PC-9 (cell line): ENCODE measurements at regions not wholly inside any gene's neighbourhood (a gene's known extent, or its start where the extent isn't known, plus 50 kb on each side); places are given as distances from the start of the nearest gene placed in this dataset.

ENCODE experiments used
- BruUV-seq: library from RNA; stranded (reverse); fragments of 400-500 nt; replicated peaks from 2 replicates; lab custom pipeline; 2021; lab: Mats Ljungman, UMichigan
- CTCF ChIA-PET: fragments of 300-600 bp; sonication (Branson Sonifier 250); formaldehyde crosslinking; loops from one replicate; lab custom pipeline; 2022; ENCODE audit warnings: antibody characterized with exemption; lab: Charles Lee
- POLR2A ChIA-PET: fragments of 300-600 bp; sonication (Branson Sonifier 250); formaldehyde crosslinking; loops from one replicate; lab custom pipeline; 2022; ENCODE audit warnings: antibody characterized with exemption; ENCODE audit not compliant: unreplicated experiment; lab: Charles Lee
- DNase-seq, 2 experiments: peaks; one replicate each; pipeline versions ENCODE4 v3.0.0 to v3.0.0-alpha.2; 2015 to 2022; ENCODE audit warnings: mixed read lengths in 1 of 2
- H2AFZ ChIP-seq: fragments of 200-600 bp; sonication (generic); 2 replicates; pipeline ENCODE4 v1.8.1; 2017; ENCODE audit warnings: antibody characterized with exemption
- H3F3A ChIP-seq: fragments of 200-600 bp; sonication (generic); 2 replicates; pipeline ENCODE4 v1.8.1; 2017; ENCODE audit warnings: antibody characterized with exemption, mild to moderate bottlenecking, low read depth; ENCODE audit not compliant: insufficient read depth
- H3K27ac ChIP-seq: fragments of 200-600 bp; sonication (generic); 2 replicates; pipeline ENCODE4 v1.6.1; 2016; ENCODE audit warnings: mixed run types
- H3K27me3 ChIP-seq: fragments of 200-600 bp; sonication (generic); 2 replicates; pipeline ENCODE4 v1.6.1; 2016; ENCODE audit warnings: low read depth, mixed run types; ENCODE audit not compliant: insufficient read depth
- H3K36me3 ChIP-seq: fragments of 200-600 bp; sonication (generic); 2 replicates; pipeline ENCODE4 v1.6.1; 2016; ENCODE audit warnings: low read depth, mixed run types
- H3K4me1 ChIP-seq: fragments of 200-600 bp; sonication (generic); replicated peaks from 2 replicates; pipeline ENCODE4 v1.6.1; 2016; ENCODE audit warnings: mixed run types; ENCODE audit not compliant: insufficient read depth
- H3K4me2 ChIP-seq: fragments of 200-600 bp; sonication (generic); 2 replicates; pipeline ENCODE4 v1.6.1; 2017; ENCODE audit warnings: mixed run types
- H3K4me3 ChIP-seq: fragments of 200-600 bp; sonication (generic); 2 replicates; pipeline ENCODE4 v1.6.1; 2016; ENCODE audit warnings: mixed run types
- H3K79me2 ChIP-seq: fragments of 200-600 bp; sonication (generic); 2 replicates; pipeline ENCODE4 v1.6.1; 2017; ENCODE audit warnings: low read depth, mixed run types
- H3K9me2 ChIP-seq: fragments of 200-600 bp; sonication (generic); 2 replicates; pipeline ENCODE4 v1.8.1; 2017; ENCODE audit warnings: mild to moderate bottlenecking; ENCODE audit not compliant: insufficient read depth
- H3K9me3 ChIP-seq: fragments of 200-600 bp; sonication (generic); 2 replicates; pipeline ENCODE4 v1.8.1; 2016; ENCODE audit warnings: low read depth; ENCODE audit not compliant: insufficient read depth
- H4K20me1 ChIP-seq: fragments of 200-600 bp; sonication (generic); 2 replicates; pipeline ENCODE4 v1.8.1; 2017; ENCODE audit not compliant: insufficient read depth
- CTCF ChIP-seq: fragments of 200-600 bp; sonication (generic); conservative IDR thresholded peaks from 2 replicates; pipeline ENCODE4 v1.6.1; 2017; ENCODE audit warnings: mixed run types, antibody characterized with exemption, mild to moderate bottlenecking, moderate library complexity
- EZH2 ChIP-seq: fragments of 200-600 bp; sonication (generic); IDR thresholded peaks from 2 replicates; pipeline ENCODE4 v1.8.0; 2017; ENCODE audit warnings: antibody characterized with exemption, low read depth
- intact Hi-C: fragments of 100-400 bp; cut with micrococcal nuclease; formaldehyde crosslinking; loops from one replicate; pipeline ENCODE4 v1.10.0; 2022; ENCODE audit not compliant: unreplicated experiment

GRCh38 chr14:98133806-98134205, 1138.2 kb downstream of the BCL11B start:
- Histone ChIP-seq H3K27me3 (0 out of 2 replicates have a peak, but pooled peaks cover 4% of the 10 kb centered on the region), H4K20me1 (no peaks in the 10 kb centered on the region), H3F3A (no peaks in the 10 kb centered on the region), H3K79me2 (no peaks in the 10 kb centered on the region), H2AFZ (no peak overlapping the region), H3K9me2 (no peaks in the 10 kb centered on the region), H3K4me2 (no peak overlapping the region), H3K36me3 (no peaks in the 10 kb centered on the region), H3K4me3 (no peak overlapping the region), H3K27ac (no peak overlapping the region), H3K4me1 (no peaks in the 10 kb centered on the region), H3K9me3 (no peaks in the 10 kb centered on the region)
- DNase-seq: no peak
- TF ChIP-seq EZH2 (no peak), CTCF (no peak)
- ChIA-PET CTCF (no interaction called here), POLR2A (no interaction called here)
- intact Hi-C loops: no loop called here
- BruUV-seq: no TSS peak

DNA sequence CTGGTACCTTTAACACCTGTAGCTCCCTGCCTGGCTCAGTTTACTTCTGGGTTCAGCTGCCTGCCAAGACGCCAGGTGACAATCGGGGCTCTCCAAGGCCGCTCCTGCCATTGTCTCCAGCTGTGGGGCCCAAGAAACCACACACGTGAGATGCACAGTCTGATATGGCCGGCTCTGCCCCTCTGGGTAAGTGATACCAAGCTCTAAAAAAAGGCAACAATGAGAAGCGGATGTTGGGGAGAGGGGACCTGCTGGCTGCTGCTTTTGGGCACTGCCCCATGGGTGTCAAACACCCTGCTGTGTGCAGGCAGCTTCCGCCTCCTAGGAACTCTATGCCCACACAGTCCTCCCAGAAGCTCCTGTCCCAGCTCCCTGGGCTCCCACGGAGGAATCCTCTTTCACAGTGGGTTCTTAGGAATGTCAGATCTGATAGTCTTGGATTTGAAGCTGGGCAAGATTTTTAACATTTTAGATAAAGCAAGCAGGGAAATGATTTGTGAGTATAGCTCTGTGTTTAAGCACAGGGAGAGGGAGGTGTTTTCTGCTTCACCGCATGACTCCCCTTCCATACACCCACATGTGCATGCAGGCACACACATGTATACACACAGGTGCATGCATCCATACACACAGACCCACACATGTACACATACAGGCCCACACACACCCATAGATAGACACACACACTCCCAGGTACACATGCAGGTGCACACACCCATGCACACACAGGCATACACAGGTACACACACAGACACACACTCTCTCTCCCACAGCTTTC, 1135.8 kb downstream of the BCL11B start:
- no peaks in the 10 kb centered on the region for H3F3A ChIP-seq
- H3K4me2 ChIP-seq: no peak overlapping the region
- ChIA-PET CTCF (no interaction called here), POLR2A (no interaction called here)
- no peak overlapping the region for H3K27ac ChIP-seq
- H2AFZ ChIP-seq: no peak overlapping the region
- TF ChIP-seq EZH2 (no peak), CTCF (no peak)
- BruUV-seq: no TSS peak
- no peak overlapping the region for H3K4me3 ChIP-seq
- no peaks in the 10 kb centered on the region for H3K9me2 ChIP-seq
- H3K79me2 ChIP-seq: no peaks in the 10 kb centered on the region
- H3K4me1 ChIP-seq: no peaks in the 10 kb centered on the region
- no peaks in the 10 kb centered on the region for H3K36me3 ChIP-seq
- intact Hi-C loops: no loop called here
- no peak for DNase-seq
- H4K20me1 ChIP-seq: no peaks in the 10 kb centered on the region
- H3K9me3 ChIP-seq: no peaks in the 10 kb centered on the region
- H3K27me3 ChIP-seq: 0 out of 2 replicates have a peak, but pooled peaks cover 4% of the 10 kb centered on the region

- DNase-seq: no peak
- no peaks in the 10 kb centered on the region for H3K79me2 ChIP-seq
- no peaks in the 10 kb centered on the region for H4K20me1 ChIP-seq
- H3K36me3 ChIP-seq: no peaks in the 10 kb centered on the region
- no peak overlapping the region for H3K4me2 ChIP-seq
- POLR2A ChIA-PET: no interaction called here
- no peak overlapping the region for H3K4me3 ChIP-seq
- no peaks in the 10 kb centered on the region for H3F3A ChIP-seq
- no peak overlapping the region for H3K27ac ChIP-seq
- H3K9me3 ChIP-seq: no peaks in the 10 kb centered on the region
- BruUV-seq: no TSS peak
- H3K27me3 ChIP-seq: 0 out of 2 replicates have a peak, but pooled peaks cover 4% of the 10 kb centered on the region
- no peaks in the 10 kb centered on the region for H3K9me2 ChIP-seq
- TF ChIP-seq EZH2 (no peak), CTCF (no peak)
- intact Hi-C loops: no loop called here
- CTCF ChIA-PET: no interaction called here
- H2AFZ ChIP-seq: no peak overlapping the region
- H3K4me1 ChIP-seq: no peaks in the 10 kb centered on the region
Observed at GRCh38 chr14:98137131-98138025, 1134.6 kb downstream of the BCL11B start.
